BLaER1 (cell line): ENCODE measurements at regions not wholly inside any gene's neighbourhood (a gene's known extent, or its start where the extent isn't known, plus 50 kb on each side); places are given as distances from the start of the nearest gene placed in this dataset.

Experiments used
- H3K27ac ChIP-seq: shearing (Covaris generic); formaldehyde crosslinking; 2 replicates; pipeline ENCODE4 v1.8.1; 2022
- H3K27me3 ChIP-seq: shearing (Covaris generic); formaldehyde crosslinking; 2 replicates; pipeline ENCODE4 v1.8.1; 2022
- H3K36me3 ChIP-seq: shearing (Covaris generic); formaldehyde crosslinking; 2 replicates; pipeline ENCODE4 v1.8.1; 2022
- H3K4me1 ChIP-seq: shearing (Covaris generic); formaldehyde crosslinking; 2 replicates; pipeline ENCODE4 v1.8.1; 2022
- H3K4me2 ChIP-seq: shearing (Covaris generic); formaldehyde crosslinking; 2 replicates; pipeline ENCODE4 v1.8.1; 2022
- H3K4me3 ChIP-seq: shearing (Covaris generic); formaldehyde crosslinking; 2 replicates; pipeline ENCODE4 v1.8.1; 2022
- H3K9ac ChIP-seq: shearing (Covaris generic); formaldehyde crosslinking; 2 replicates; pipeline ENCODE4 v1.8.1; 2022
- H3K9me3 ChIP-seq: shearing (Covaris generic); formaldehyde crosslinking; 2 replicates; pipeline ENCODE4 v1.8.1; 2022
- H4K20me1 ChIP-seq: shearing (Covaris generic); formaldehyde crosslinking; 2 replicates; pipeline ENCODE4 v1.8.1; 2022
- Cebpa-rat ChIP-seq: shearing (Covaris generic); IDR thresholded peaks from 2 replicates; pipeline ENCODE4 v1.8.1; 2022

DNA sequence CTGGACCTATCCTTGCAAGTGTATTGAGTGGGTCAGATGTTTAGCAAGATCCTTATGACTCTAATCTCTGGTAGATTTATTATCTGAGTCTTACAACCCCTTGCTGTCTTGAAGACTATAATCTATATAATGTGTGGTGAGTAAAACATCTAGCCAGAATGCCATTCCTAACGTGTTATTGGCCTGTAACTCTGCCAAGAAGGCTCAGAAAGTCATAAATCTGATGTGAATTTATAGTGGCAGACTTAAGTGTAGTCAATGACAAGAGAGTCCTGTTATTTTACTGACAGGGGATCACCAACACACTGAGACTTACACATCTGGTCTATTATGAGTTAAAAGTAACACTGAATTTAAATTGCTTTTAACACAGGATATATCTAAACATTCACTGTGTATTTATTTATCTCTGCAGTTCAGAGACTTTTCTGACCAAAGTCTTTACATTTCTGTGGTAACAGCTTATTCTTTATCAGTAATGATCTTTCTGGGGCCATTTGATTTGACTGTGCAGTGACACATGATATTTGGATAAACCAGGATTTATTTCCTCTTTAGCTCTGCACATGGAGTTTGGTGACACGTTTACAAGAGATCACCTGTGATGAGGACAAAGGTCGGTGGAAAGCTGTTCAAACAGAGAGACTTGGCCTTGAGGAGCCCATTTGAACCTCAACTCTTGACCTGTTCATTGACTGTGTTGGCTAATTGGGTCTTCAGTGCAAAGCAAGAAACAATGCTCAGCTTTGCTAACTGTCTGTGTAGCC, 415.8 kb downstream of the STIM2 start:
- H3K4me2 ChIP-seq: no peak overlapping the region
- no peaks in the 10 kb centered on the region for H3K36me3 ChIP-seq
- no peak overlapping the region for H3K27ac ChIP-seq
- no peaks in the 10 kb centered on the region for H3K27me3 ChIP-seq
- H3K4me3 ChIP-seq: no peak overlapping the region
- H4K20me1 ChIP-seq: no peaks in the 10 kb centered on the region
- H3K9me3 ChIP-seq: no peaks in the 10 kb centered on the region
- no peaks in the 10 kb centered on the region for H3K4me1 ChIP-seq
- no peak for TF ChIP-seq Cebpa-rat
- H3K9ac ChIP-seq: no peak overlapping the region

DNA sequence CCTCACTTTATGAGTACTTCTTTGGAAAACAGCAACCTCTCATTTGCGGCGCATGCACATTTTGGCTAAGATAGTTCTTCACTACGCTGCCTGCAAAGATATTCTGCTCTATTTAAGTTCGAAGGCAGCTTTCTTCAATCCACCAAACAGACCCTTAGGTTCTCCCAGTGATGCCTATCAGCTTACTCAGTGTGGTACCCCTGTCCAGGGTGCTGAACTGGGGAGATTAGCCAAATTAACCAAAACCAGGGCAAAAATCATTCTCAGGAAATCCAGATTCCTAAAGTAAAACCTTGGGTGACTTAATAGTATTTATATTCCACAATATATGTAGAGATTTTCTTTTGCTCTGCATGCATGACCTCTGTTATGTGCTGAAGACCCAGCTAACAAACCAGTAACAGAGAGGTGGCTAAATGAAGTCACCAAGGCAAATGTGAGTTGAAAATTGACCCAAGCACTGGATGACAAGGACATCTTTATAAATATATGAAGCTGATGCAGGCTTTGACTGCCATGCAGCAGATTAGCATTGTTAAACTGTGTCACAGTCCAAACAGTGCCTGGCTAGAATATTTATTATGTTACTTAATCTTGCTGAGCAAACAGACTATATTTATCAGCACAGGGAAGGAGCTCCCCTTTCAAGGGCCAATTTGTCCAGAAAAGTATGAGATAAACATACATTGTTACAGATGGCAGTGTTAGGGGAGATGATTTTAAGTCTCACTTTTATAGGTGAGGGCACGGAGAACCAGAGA, 418.2 kb downstream of the STIM2 start:
- Histone ChIP-seq H3K27ac (no peak overlapping the region), H3K4me2 (no peak overlapping the region), H3K4me1 (no peaks in the 10 kb centered on the region), H3K27me3 (no peaks in the 10 kb centered on the region), H3K9ac (no peak overlapping the region), H3K9me3 (no peaks in the 10 kb centered on the region), H4K20me1 (no peaks in the 10 kb centered on the region), H3K4me3 (no peak overlapping the region), H3K36me3 (no peaks in the 10 kb centered on the region)
- TF ChIP-seq Cebpa-rat: no peak

DNA sequence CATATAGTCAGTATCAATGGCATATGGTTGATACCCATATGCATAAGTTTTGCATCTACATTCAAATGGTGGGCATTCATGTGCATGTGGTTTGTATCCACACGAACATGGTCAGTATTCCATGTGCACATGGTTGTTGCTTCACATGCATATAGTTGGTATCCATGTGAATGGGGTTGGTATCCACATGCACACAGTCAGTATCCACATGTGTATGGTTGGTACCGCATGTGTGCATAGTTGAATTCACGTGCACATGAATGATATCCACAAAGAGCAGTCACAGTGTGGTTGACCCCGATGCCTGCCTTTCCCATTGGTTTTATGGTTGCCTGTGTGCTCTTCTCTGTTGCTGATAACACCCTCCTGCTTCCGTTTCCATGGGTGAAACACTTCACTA, 427.9 kb downstream of the STIM2 start:
- Histone ChIP-seq H3K4me2 (no peak overlapping the region), H3K4me1 (no peaks in the 10 kb centered on the region), H4K20me1 (no peaks in the 10 kb centered on the region), H3K9me3 (no peaks in the 10 kb centered on the region), H3K4me3 (no peak overlapping the region), H3K9ac (no peak overlapping the region), H3K36me3 (no peaks in the 10 kb centered on the region), H3K27me3 (no peaks in the 10 kb centered on the region), H3K27ac (no peak overlapping the region)
- no peak for TF ChIP-seq Cebpa-rat

DNA sequence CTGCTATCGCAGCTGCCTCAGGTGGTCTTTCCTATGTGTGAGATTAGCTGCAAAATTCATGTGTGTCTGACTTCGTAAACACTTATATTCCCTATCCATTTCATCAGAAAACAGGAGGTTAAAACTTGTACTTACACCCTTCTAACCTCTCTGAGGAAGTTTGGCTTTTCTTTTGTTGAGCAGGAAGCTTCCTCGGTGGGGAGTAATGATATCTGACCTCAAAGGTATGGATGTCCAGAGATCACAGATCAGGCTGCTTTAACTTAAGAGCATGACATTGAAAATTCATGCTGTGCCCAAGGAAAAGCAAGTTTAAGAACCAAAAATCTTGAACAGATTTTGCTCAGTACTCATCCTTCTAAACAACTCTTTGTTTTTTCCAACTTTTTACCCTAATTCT, 429.1 kb downstream of the STIM2 start:
- Histone ChIP-seq H3K36me3 (no peaks in the 10 kb centered on the region), H3K27ac (no peak overlapping the region), H3K27me3 (no peaks in the 10 kb centered on the region), H3K9ac (no peak overlapping the region), H3K4me1 (no peaks in the 10 kb centered on the region), H3K4me3 (no peak overlapping the region), H4K20me1 (no peaks in the 10 kb centered on the region), H3K4me2 (no peak overlapping the region), H3K9me3 (no peaks in the 10 kb centered on the region)
- no peak for TF ChIP-seq Cebpa-rat

DNA sequence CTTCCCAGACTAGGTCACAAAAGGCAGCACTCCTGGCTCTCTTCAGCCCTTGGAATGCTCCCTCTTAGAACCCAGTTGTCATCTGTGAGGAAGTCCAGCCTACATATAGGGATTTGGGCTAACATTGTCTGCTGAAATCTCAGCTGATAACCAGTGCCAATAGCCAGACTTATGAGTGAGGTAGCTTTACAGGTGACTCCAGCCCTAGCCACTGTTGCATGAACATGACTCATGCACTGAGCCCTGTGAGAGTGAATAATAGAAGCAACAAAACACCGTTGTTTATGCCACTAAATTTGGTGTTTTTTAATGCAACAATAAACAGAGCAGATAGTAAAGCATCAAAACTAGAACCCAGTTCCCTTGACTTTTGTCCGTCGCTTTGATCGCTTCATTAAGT, 433.2 kb downstream of the STIM2 start:
- Histone ChIP-seq H3K36me3 (no peaks in the 10 kb centered on the region), H3K27ac (no peak overlapping the region), H3K9ac (no peak overlapping the region), H3K9me3 (no peaks in the 10 kb centered on the region), H3K4me1 (no peaks in the 10 kb centered on the region), H4K20me1 (no peaks in the 10 kb centered on the region), H3K4me3 (no peak overlapping the region), H3K4me2 (no peak overlapping the region), H3K27me3 (no peaks in the 10 kb centered on the region)
- no peak for TF ChIP-seq Cebpa-rat

DNA sequence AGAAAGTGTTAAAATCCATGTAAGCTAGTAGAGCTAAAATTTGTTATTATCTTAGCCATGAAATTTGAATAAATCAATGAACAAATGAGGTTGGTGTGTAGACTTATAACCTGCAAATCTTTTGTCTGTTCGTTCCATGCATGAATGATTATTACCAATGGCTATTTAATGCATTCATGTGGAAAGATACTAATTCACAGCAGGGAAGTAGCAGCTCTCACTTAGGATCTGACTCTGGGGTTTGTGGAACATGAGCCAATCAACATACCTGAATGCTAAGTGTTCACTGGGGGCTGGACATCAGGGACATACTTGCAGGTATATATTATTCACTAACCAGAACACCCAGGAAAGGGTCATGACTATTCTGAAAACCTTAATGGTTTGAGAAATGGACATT, 444.1 kb downstream of the STIM2 start:
- H3K4me3 ChIP-seq: no peak overlapping the region
- TF ChIP-seq Cebpa-rat: no peak
- no peak overlapping the region for H3K4me2 ChIP-seq
- H4K20me1 ChIP-seq: no peaks in the 10 kb centered on the region
- H3K36me3 ChIP-seq: no peaks in the 10 kb centered on the region
- no peaks in the 10 kb centered on the region for H3K27me3 ChIP-seq
- no peak overlapping the region for H3K27ac ChIP-seq
- peaks cover 28% of the 10 kb centered on the region for H3K9me3 ChIP-seq
- H3K9ac ChIP-seq: no peak overlapping the region
- no peaks in the 10 kb centered on the region for H3K4me1 ChIP-seq

DNA sequence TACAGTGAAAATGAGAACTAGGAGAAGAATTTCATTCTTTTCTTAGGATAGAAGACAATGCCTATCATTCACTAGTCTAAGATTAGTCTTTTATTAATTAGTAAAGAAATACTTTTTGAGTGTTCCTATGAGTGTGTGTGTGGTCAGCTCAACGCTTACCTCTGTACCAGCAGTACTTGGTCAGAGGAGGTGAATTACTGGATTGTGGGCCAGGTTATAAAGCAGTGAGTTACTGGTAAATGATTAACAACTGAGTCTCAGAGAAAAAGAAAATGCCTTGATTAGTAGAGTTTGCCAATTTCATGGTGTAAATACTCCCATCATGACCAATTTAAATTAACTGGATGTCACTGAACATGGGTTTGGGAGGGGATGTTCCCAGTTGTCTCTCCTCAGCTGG, 444.6 kb downstream of the STIM2 start:
- no peak for TF ChIP-seq Cebpa-rat
- Histone ChIP-seq H3K4me3 (no peak overlapping the region), H3K27me3 (no peaks in the 10 kb centered on the region), H3K4me2 (no peak overlapping the region), H3K27ac (no peak overlapping the region), H3K36me3 (no peaks in the 10 kb centered on the region), H3K4me1 (no peaks in the 10 kb centered on the region), H4K20me1 (no peaks in the 10 kb centered on the region), H3K9me3 (peaks cover 25% of the 10 kb centered on the region), H3K9ac (no peak overlapping the region)

DNA sequence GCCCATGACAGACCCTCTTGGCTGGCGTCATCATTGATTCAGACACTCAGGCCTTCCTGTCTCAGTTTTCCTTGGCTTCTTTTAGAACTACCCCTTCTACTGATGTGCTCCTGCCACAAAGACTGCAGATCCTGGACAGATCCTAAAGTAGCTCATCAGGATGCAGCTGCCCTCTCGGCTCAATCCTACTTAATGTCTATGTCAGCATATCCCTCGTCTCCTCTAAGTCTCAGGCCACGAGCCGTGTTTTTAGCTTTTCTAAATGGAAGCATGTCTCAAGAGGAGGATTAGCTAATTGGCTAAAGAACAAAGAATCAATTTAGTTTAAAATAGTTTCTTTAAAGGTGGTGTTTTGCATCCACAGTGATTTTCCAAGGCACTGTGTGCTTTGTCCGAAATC, 447.7 kb downstream of the STIM2 start:
- Histone ChIP-seq H3K27ac (no peak overlapping the region), H4K20me1 (no peaks in the 10 kb centered on the region), H3K4me3 (no peak overlapping the region), H3K9me3 (no peaks in the 10 kb centered on the region), H3K9ac (no peak overlapping the region), H3K36me3 (no peaks in the 10 kb centered on the region), H3K4me1 (no peaks in the 10 kb centered on the region), H3K27me3 (no peaks in the 10 kb centered on the region), H3K4me2 (no peak overlapping the region)
- no peak for TF ChIP-seq Cebpa-rat

DNA sequence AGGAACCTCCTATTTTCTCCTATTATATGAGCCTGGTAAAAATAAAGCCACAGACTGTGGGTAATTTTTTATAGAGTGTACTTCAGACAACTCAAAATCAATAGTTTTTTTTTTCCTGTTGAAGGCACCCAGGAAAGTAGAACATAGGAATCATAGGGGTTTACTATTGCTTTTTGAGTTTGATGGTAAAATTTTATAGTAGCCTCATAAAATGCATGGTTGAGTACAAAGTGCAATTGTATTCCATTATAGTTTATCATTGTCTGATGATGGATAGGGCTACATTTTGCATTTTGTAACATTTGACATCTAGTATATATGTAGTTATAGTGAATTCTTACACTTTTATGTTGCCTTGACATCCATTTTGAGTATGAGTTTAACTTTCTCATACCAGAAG, 455.0 kb downstream of the STIM2 start:
- Histone ChIP-seq H3K27me3 (no peaks in the 10 kb centered on the region), H3K9ac (no peak overlapping the region), H3K9me3 (no peaks in the 10 kb centered on the region), H3K4me3 (no peak overlapping the region), H3K4me2 (no peak overlapping the region), H3K4me1 (no peaks in the 10 kb centered on the region), H3K36me3 (no peaks in the 10 kb centered on the region), H4K20me1 (no peaks in the 10 kb centered on the region), H3K27ac (no peak overlapping the region)
- no peak for TF ChIP-seq Cebpa-rat

DNA sequence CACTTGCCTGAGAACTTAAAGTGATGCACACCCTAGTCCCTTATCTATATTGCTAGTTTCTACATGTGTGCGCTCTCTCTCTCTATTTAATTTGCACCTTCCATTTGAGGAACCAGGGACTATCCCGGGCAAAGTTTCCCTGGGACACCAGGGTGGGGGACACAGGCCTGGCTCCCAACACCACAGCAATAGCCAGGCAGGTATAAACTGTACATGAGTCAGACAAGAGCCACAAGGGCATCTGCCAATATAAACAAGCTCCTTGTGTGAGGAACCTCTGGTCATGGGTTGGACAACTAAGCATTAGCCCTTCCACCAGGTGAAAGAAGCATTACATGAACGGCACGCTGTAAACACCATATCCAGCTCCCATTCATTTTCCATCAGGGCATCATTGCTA, 455.5 kb downstream of the STIM2 start:
- Histone ChIP-seq H3K4me1 (no peaks in the 10 kb centered on the region), H4K20me1 (no peaks in the 10 kb centered on the region), H3K4me3 (no peak overlapping the region), H3K27me3 (no peaks in the 10 kb centered on the region), H3K9ac (no peak overlapping the region), H3K27ac (no peak overlapping the region), H3K36me3 (no peaks in the 10 kb centered on the region), H3K9me3 (no peaks in the 10 kb centered on the region), H3K4me2 (no peak overlapping the region)
- TF ChIP-seq Cebpa-rat: no peak
